ENCODE measurements at regions not wholly inside any gene's neighbourhood (a gene's known extent, or its start where the extent isn't known, plus 50 kb on each side); places are given as distances from the start of the nearest gene placed in this dataset.

GRCh38 chr2:220241423-220241822, 614.0 kb downstream of the SLC4A3 start:
- no peak for DNase-seq

DNA sequence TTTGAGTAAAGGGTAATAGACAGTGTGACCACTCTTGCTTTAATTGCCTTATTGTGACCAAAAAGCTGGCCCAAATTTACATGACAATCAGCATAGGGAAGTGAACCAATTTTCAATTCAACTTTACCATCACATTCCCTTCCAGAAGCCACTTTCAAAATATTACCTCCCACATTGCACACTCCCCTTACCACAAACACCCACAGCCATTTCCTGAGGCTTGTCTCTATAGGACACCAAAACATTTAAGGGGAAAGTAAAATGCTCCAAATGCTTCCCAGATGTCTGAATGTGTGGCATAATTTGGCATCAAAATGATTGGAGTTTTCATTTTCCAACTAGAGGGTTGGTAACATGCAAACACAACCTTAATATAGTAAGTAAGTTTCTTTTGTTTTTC, 616.1 kb downstream of the SLC4A3 start:
- DNase-seq = no peak

GRCh38 chr2:220246386-220246785, 619.0 kb downstream of the SLC4A3 start:
- no peak for DNase-seq

GRCh38 chr2:220247588-220248350, 620.3 kb downstream of the SLC4A3 start:
- no peak for DNase-seq

GRCh38 chr2:220259662-220260061, 632.2 kb downstream of the SLC4A3 start:
- DNase-seq = peak in 1 of 2 experiments; percentile 2

GRCh38 chr2:220263300-220263699, 635.9 kb downstream of the SLC4A3 start:
- no peak for DNase-seq

GRCh38 chr2:220269367-220269766, 641.9 kb downstream of the SLC4A3 start:
- DNase-seq = peak in 1 of 2 experiments; percentile 2

- no peak for DNase-seq
Observed at GRCh38 chr2:220270481-220271070, 643.1 kb downstream of the SLC4A3 start.

- DNase-seq = no peak
Observed at GRCh38 chr2:220272656-220273055, 645.2 kb downstream of the SLC4A3 start.

DNA sequence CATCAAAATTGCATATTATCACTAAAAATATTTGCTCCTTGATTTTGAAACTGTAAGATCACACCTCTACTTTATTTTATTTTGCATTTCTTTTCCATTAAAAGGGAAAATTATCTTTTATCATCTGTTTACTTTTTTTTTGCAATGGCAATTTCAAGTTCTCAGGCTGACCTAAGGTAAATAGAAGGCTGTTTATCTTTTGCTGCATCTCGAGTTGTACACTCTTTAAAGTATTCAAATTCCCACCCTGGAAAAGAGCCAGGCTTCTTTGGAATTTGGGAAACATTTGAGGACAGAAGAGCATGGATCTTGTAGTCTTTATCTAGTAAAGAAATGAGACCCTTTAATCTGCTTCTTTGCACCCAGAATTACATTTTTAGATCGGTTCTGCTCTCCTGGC, 645.7 kb downstream of the SLC4A3 start:
- DNase-seq = no peak

DNA sequence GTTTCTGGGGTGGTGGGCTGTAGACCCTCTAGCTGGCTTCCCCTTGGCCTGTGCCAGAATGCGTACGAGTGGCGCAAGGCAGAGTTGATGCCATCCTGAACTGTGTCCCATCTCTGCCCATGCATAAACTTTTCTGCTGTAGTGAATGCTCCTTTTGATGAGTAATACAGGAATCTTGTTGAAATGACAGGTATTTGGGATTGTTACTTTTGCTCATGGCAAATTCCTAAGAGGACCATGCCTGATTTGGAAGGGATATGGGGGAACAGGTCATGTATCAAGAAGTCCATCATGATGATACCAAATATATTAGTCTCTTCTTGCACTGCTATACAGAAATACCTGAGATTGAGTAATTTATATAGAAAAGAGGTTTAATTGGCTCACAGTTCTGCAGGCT, 648.0 kb downstream of the SLC4A3 start:
- DNase-seq = no peak

- DNase-seq = no peak
Observed at GRCh38 chr2:220276741-220277444, 649.5 kb downstream of the SLC4A3 start.

DNA sequence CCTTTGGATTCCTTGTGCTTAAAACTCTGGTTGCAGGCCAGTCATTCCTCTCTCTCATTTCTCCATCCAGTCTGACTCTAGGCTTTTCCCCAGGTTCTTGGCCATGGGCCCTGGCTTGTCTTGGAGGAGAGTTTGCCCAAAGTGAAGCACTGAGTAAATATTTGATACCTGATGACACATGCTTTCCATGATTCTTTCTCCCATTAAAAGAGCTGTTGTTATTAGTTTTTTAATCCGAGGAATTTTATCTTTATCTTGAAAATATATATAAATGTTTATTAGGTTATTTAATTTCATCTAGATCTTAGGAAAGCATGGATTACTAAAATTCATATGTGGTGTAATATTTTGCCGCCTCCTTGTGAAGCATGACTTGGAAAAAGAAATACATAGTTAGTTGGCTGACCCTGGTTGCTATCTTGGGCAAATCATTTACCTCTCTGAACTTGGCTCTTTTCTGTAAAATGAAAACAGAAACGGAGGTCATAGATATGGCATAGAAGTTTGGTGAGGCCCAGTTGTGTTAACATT, 650.1 kb downstream of the SLC4A3 start:
- DNase-seq = no peak

DNA sequence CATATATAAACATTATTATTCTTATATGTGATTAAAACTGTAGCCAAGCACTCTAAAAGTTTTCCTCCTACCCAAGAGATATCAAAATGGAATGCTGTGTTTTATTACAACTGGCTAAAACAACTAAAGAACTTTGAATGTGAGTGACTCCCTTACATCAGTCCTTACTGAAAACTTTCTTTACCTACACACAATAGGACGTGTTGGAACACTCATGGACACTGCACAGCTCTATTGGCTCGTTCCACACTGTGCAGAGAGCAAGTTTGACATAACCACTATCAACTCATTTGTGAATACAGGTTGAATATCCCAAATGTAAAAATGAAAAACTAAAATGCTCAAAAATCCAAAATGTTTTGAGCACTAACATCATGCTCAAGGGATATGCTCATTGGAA, 650.6 kb downstream of the SLC4A3 start:
- DNase-seq = no peak

DNA sequence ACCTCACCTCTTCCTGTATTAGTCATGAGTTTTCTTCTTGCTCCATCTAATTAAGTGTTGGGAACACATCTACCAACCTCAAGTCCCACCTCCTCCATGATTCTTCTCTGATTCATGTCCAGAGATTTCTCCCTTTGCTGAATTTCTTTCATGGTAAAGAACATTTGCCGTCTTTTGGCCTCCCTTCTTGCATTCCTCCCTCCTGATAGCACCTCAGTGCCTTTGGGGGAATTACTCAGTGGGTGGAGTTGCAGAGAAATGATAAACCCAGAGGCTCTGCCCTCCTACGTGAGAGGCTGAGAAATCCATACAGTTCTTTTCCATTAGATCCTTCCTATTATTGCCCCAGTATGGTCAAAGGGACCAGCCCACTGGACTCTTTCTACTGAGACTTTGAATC, 651.9 kb downstream of the SLC4A3 start:
- DNase-seq = no peak

GRCh38 chr2:220279840-220280239, 652.4 kb downstream of the SLC4A3 start:
- no peak for DNase-seq

- DNase-seq = no peak
Observed at GRCh38 chr2:220280736-220281135, 653.3 kb downstream of the SLC4A3 start.

- no peak for DNase-seq
Observed at GRCh38 chr2:220281771-220282170, 654.3 kb downstream of the SLC4A3 start.

GRCh38 chr2:220282236-220282635, 654.8 kb downstream of the SLC4A3 start:
- no peak for DNase-seq

- DNase-seq = no peak
Observed at GRCh38 chr2:220293966-220294365, 666.5 kb downstream of the SLC4A3 start.

DNA sequence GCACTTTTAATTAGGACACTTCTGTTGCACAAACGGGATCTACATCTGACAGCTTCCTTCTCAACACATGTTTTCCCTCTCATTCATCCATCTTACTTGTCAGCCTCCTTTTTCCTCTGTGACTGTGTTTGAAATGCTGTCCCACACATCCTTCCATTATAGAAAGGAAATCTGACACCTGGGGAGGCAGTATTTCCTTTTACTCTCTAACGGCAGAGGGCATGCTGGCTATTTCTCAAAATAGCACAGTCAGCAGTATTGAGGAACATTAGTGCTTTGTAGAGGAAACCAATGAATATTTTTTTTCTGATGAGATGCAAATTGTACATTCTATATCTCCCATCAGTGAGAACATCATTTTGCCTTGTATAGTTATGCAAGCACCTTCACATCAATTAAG, 668.7 kb downstream of the SLC4A3 start:
- no peak for DNase-seq

DNA sequence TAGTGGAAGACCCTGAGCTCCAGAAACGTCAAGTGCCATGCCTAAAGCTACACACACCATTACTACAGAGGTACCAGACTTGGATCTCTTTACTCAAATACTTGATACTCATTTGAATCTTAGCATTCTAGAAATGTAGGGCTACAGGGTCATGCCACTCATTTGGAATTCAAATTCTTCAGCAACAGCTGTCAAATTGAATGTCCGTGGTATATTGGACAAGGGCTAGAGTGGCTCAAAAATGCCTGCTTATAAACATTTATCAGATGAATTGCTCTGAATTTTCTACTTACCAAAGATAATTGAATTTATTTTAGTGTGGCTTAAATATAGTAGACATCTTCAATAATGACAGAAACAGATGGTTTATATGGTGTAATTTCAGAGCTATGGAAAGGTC, 669.7 kb downstream of the SLC4A3 start:
- no peak for DNase-seq

DNA sequence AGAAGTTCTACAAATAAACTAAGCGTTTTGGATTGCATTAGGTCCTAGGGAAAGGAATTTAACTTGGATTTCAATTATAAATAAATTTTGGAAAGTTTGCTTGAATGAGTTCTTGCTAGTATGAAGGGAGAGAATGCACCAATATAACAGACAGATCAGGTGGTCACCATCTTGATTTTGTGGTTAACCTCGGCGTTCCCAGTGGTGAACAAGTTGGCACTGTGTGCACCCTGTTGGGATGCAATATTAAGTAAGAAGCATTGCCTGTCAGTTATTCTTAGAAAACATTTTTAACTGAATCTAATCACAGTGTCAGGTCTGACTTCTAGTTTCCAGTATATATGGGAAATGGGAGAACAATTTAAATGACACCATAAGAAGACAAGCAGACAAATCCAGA, 673.4 kb downstream of the SLC4A3 start:
- DNase-seq = no peak

DNA sequence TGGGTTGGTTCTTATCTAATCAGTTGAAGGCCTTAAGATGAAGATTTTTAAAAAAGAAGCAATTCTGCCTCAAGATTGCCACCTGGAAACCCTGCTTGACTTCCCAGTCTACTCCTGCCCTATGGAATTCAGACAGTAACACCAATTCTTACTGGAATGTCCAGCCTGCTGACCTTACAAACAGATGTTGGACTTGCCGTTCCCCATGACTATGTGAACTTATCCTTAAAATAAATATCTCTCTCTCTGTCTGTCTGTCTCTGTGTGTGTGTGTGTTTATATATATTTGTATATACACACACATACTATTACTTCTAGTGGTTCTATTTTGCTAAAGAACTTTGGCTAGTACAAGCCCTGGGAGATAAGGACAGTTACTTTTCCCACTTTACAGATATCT, 675.3 kb downstream of the SLC4A3 start:
- no peak for DNase-seq

Measured in NCI-H524 (cell line).